GM12864 (cell line): ENCODE measurements at regions not wholly inside any gene's neighbourhood (a gene's known extent, or its start where the extent isn't known, plus 50 kb on each side); places are given as distances from the start of the nearest gene placed in this dataset.

ENCODE experiments used
- DNase-seq: peaks from one replicate; pipeline ENCODE4 v3.0.0-alpha.2; 2011; ENCODE audit warnings: low read depth
- H3K4me3 ChIP-seq: 2 replicates; pipeline ENCODE4 v1.5.1; 2011; ENCODE audit warnings: mild to moderate bottlenecking, low read depth, low read length, control low read depth
- CTCF ChIP-seq: IDR thresholded peaks from 2 replicates; pipeline ENCODE4 v1.5.1; 2011; ENCODE audit warnings: low read depth, mild to moderate bottlenecking, moderate library complexity, low read length, control low read depth, inconsistent platforms; ENCODE audit errors: missing control alignments

DNA sequence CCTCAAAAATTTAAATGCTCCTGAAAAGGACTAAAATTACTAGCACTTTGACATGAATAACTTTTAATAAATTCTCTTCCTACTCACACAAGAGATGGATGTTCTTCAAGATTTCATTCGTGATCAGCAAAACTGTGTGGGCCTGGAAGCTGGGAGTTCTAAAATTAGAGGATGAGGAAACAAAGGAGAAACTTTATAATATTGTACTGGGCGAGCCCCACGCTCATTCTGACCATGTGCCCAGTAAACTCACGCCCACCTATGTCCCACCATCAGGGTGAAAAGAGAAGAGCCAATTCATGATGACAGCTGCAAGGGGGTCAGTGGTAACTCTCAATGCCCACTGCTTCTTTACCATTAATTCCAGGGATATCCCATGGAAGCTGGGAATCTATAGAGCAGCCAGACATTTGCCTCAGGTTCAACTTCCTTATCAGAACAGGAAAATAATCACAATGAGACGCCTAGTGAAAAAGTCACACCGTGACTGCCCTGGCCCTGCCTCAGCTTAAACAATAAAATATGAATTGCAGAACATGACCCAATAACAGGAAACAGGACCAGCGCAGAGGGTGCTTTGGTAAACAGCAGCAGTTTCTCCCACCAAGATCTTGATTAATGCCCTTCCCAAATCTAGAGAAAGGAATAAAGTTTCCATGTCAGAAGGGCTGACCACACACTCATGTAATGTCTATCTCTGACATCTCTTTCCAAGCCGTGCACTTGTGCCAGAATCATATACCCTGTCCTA is 438.6 kb downstream of the TXNL1 start:
- DNase-seq, result no peak
- TF ChIP-seq CTCF, result no peak
- H3K4me3 ChIP-seq, result no peak overlapping the region

GRCh38 chr18:56197241-56197859 is 441.0 kb downstream of the TXNL1 start:
- TF ChIP-seq CTCF, result no peak

DNA sequence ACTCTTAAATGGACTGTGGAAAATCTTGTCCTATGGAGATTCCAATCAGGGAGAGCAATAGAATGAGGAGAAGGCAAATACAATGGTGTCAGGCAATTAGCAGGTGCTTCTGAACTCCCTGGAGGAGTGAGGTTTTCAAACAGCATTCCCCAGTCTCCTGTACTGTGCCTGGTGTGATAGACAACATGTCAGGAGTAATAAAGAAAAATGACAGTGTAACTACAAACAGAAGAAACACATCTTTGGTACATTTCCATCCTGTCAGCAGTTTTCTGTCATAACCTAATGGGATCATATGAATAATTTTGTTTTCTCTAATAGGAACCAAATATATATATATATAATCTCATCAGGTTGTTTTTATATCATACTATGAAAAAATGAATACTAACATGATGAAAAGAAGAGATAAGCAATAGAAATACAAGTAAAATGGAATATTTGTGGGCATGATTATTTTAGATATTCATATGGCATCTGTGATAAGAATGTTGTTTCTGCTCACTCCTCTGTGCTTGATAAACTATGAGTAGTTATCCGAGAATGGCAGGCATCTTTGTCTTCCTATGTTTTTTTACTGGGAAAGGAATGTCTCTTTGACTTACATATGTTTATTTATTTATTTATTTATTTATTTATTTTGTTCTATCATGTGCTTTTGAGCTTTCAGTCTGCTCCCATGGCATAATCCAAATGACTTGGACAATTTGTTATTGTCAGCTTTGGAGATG is 441.7 kb downstream of the TXNL1 start:
- DNase-seq, result no peak
- TF ChIP-seq CTCF, result no peak
- H3K4me3 ChIP-seq, result no peak overlapping the region

More at GRCh38 chr18:56197241-56197859, 441.0 kb downstream of the TXNL1 start:
- no peak for DNase-seq
- no peak overlapping the region for H3K4me3 ChIP-seq

DNA sequence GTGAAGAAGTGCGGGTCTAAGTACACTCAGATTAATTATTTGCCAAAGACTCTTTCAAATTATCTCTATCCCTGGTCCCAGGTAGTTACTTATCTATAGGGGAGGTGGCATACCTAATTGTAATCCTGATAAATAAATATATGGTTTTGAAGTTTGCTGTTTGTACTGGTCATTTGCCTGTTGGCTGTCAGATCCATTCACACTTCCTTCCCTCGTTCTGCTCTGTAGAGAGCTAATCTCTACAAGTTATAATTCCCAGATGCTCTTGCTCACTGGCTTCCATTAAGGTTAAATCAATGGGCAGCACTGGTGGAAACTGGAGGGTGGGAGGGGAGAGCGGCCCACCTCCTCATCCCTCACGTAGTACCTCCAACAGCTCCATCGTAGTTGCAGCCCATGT is 447.1 kb downstream of the TXNL1 start:
- no peak for DNase-seq
- no peak overlapping the region for H3K4me3 ChIP-seq
- TF ChIP-seq CTCF, result no peak

DNA sequence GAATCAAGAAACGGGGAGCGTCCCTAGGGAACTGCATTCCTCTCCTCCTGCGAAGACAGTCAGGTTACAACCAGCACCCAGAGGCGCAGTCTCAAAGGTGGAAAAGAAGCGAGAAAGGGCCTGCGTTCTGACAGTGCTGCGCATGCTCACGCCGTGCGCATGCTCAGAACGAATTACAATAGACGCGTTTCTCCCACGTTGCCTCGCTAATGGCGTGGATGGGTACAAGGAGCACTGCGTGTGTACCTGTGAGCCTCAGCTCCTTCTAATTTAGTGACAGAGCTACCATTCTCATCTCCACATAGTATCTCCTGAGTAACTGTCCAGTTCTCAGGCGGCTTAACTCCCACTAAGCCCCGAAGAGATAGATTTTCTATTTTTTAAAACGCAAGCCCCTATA is 448.8 kb downstream of the TXNL1 start:
- H3K4me3 ChIP-seq, result no peak overlapping the region
- no peak for TF ChIP-seq CTCF
- no peak for DNase-seq

DNA sequence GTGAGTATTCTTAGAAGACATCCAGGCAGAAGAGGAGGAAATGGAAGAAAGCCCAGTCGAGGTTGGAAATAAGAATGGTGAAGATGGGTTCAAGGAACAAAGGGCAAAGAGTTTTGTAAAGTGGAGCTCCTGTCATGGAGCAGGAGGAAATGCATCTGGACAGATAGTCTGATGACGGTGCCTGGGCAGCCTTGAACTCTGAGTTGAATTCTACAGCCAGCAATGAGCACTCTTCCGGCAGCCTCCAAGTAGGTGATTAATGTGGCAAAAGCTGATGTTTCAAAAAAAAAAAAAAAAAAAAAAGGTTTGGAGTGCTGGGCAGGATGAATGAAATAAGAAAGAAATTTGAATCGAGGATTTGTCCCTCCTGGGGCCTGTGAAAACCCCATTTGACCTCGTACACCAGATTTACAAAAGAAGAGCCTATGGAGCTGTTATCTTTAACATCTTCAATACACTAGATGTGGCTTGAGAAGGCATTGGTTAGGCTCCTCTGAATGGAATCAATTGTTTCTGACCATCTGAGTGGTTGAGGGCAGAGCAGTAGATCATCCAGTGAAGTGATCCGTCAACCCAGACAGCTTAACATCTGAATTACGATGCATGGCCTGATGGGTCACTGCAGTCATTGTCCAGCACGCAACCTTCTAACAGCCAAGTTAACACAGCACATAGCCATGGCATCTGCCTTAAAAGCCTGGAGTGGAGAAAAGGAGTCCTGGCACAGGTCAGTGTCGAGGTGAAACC is 449.7 kb downstream of the TXNL1 start:
- H3K4me3 ChIP-seq, result no peak overlapping the region
- DNase-seq, result no peak
- TF ChIP-seq CTCF, result no peak
